Testis (tissue), 2 donors: ENCODE measurements at regions not wholly inside any gene's neighbourhood (a gene's known extent, or its start where the extent isn't known, plus 50 kb on each side); places are given as distances from the start of the nearest gene placed in this dataset.

Experiments used
- POLR2A ChIP-seq: fragments of 450-650 bp; IDR thresholded peaks from one replicate; pipeline ENCODE4 v1.6.1; 2017; ENCODE audit warnings: antibody characterized with exemption, mild to moderate bottlenecking, moderate library complexity
- TF ChIP-seq, protein P1 (sequence below), 3 experiments: fragments of 450-650 bp in 2 of 3; fragments of 200-600 bp in 1 of 3; sonication (generic) in 1 of 3; IDR thresholded peaks; one replicate each; pipeline ENCODE4 v1.5.1; 2016 to 2019; ENCODE audit warnings: antibody characterized with exemption in 3 of 3, mild to moderate bottlenecking in 2 of 3, moderate library complexity in 1 of 3

GRCh38 chr4:125986307-125986706 is 671.6 kb downstream of the FAT4 start:
- TF ChIP-seq, protein P1, sequence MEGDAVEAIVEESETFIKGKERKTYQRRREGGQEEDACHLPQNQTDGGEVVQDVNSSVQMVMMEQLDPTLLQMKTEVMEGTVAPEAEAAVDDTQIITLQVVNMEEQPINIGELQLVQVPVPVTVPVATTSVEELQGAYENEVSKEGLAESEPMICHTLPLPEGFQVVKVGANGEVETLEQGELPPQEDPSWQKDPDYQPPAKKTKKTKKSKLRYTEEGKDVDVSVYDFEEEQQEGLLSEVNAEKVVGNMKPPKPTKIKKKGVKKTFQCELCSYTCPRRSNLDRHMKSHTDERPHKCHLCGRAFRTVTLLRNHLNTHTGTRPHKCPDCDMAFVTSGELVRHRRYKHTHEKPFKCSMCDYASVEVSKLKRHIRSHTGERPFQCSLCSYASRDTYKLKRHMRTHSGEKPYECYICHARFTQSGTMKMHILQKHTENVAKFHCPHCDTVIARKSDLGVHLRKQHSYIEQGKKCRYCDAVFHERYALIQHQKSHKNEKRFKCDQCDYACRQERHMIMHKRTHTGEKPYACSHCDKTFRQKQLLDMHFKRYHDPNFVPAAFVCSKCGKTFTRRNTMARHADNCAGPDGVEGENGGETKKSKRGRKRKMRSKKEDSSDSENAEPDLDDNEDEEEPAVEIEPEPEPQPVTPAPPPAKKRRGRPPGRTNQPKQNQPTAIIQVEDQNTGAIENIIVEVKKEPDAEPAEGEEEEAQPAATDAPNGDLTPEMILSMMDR (IDR thresholded peaks at IDR 0.05) = no peak
- no peak for TF ChIP-seq POLR2A
